Tibial artery (tissue), 4 donors: ENCODE measurements at regions not wholly inside any gene's neighbourhood (a gene's known extent, or its start where the extent isn't known, plus 50 kb on each side); places are given as distances from the start of the nearest gene placed in this dataset.

Experiments
- DNase-seq, 2 donors: peaks; one replicate each; pipeline ENCODE4 v3.0.0-alpha.2; 2019
- H3K27ac ChIP-seq, 2 donors: fragments of 200-600 bp; sonication (generic) in 1 of 2; 1 replicate in 1 of 2; 2 replicates in 1 of 2; pipeline ENCODE4 v1.5.1; 2018 to 2019; ENCODE audit warnings: mild to moderate bottlenecking in 1 of 2
- H3K27me3 ChIP-seq, 2 donors: fragments of 200-600 bp; sonication (generic) in 1 of 2; one replicate each; pipeline versions ENCODE4 v1.5.1 to v1.6.0; 2016 to 2019
- H3K36me3 ChIP-seq, 3 donors: fragments of 200-600 bp; sonication (generic) in 2 of 3; one replicate each; pipeline ENCODE4 v1.5.1; 2016 to 2019; ENCODE audit warnings: mild to moderate bottlenecking in 2 of 3
- H3K4me1 ChIP-seq, 4 donors: fragments of 200-600 bp; sonication (generic) in 2 of 4; 1 replicate in 3 of 4; 2 replicates in 1 of 4; pipeline ENCODE4 v1.5.1; 2016 to 2019
- H3K4me3 ChIP-seq, 2 donors: fragments of 200-600 bp; sonication (generic) in 1 of 2; 1 replicate in 1 of 2; 2 replicates in 1 of 2; pipeline ENCODE4 v1.5.1; 2018 to 2019; ENCODE audit warnings: mild to moderate bottlenecking in 2 of 2
- H3K9me3 ChIP-seq, 3 donors: fragments of 200-600 bp; sonication (generic) in 1 of 3; one replicate each; pipeline ENCODE4 v1.5.1; 2016 to 2019
- CTCF ChIP-seq, 2 experiments: fragments of 200-600 bp in 1 of 2; fragments of 450-650 bp in 1 of 2; IDR thresholded peaks; one replicate each; pipeline ENCODE4 v1.5.1; 2017 to 2019; ENCODE audit warnings: antibody characterized with exemption in 2 of 2, mild to moderate bottlenecking in 1 of 2, moderate library complexity in 1 of 2
- intact Hi-C: fragments of 100-400 bp; cut with DNase I; formaldehyde crosslinking; loops from one replicate; pipeline ENCODE4 v1.15.0; 2023; ENCODE audit warnings: low total_unique reads

- no peak for DNase-seq
- intact Hi-C loops: no loop called here
- Histone ChIP-seq H3K4me3 (no peak overlapping the region), H3K4me1 (no peaks in the 10 kb centered on the region), H3K27ac (no peak overlapping the region), H3K9me3 (no peaks in the 10 kb centered on the region), H3K27me3 (no peaks in the 10 kb centered on the region), H3K36me3 (no peaks in the 10 kb centered on the region)
- TF ChIP-seq CTCF (IDR thresholded peaks at IDR 0.05): no peak
Measured at GRCh38 chr7:88387368-88387767, 80.7 kb upstream of the STEAP4 start.

- Histone ChIP-seq H3K9me3 (no peaks in the 10 kb centered on the region), H3K27me3 (no peaks in the 10 kb centered on the region), H3K27ac (no peak overlapping the region), H3K4me3 (no peak overlapping the region), H3K36me3 (no peaks in the 10 kb centered on the region), H3K4me1 (no peaks in the 10 kb centered on the region)
- no peak for TF ChIP-seq CTCF (IDR thresholded peaks at IDR 0.05)
- no peak for DNase-seq
- intact Hi-C loops: no loop called here
Measured at GRCh38 chr7:88386665-88387156, 80.0 kb upstream of the STEAP4 start.

- Histone ChIP-seq H3K27ac (no peak overlapping the region), H3K27me3 (no peaks in the 10 kb centered on the region), H3K36me3 (no peaks in the 10 kb centered on the region), H3K9me3 (no peaks in the 10 kb centered on the region), H3K4me3 (no peak overlapping the region), H3K4me1 (no peaks in the 10 kb centered on the region)
- no peak for TF ChIP-seq CTCF (IDR thresholded peaks at IDR 0.05)
- intact Hi-C loops: no loop called here
- no peak for DNase-seq
Measured at GRCh38 chr7:88377434-88377833, 70.7 kb upstream of the STEAP4 start.

GRCh38 chr7:88368686-88369085, 62.0 kb upstream of the STEAP4 start:
- Histone ChIP-seq H3K27ac (no peak overlapping the region), H3K4me3 (no peak overlapping the region), H3K36me3 (no peaks in the 10 kb centered on the region), H3K4me1 (no peaks in the 10 kb centered on the region), H3K9me3 (no peaks in the 10 kb centered on the region), H3K27me3 (no peaks in the 10 kb centered on the region)
- no peak for DNase-seq
- intact Hi-C loops: no loop called here
- TF ChIP-seq CTCF (IDR thresholded peaks at IDR 0.05): no peak

GRCh38 chr7:88366845-88367244, 60.2 kb upstream of the STEAP4 start:
- no peak overlapping the region for H3K27ac ChIP-seq
- no peak for DNase-seq
- H3K36me3 ChIP-seq: no peaks in the 10 kb centered on the region
- intact Hi-C loops: no loop called here
- no peaks in the 10 kb centered on the region for H3K4me1 ChIP-seq
- no peaks in the 10 kb centered on the region for H3K27me3 ChIP-seq
- no peak overlapping the region for H3K4me3 ChIP-seq
- no peaks in the 10 kb centered on the region for H3K9me3 ChIP-seq
- TF ChIP-seq CTCF (IDR thresholded peaks at IDR 0.05): no peak

- Histone ChIP-seq H3K4me3 (no peak overlapping the region), H3K27me3 (no peaks in the 10 kb centered on the region), H3K27ac (no peak overlapping the region), H3K4me1 (no peaks in the 10 kb centered on the region), H3K36me3 (no peaks in the 10 kb centered on the region), H3K9me3 (no peaks in the 10 kb centered on the region)
- intact Hi-C loops: no loop called here
- TF ChIP-seq CTCF (IDR thresholded peaks at IDR 0.05): no peak
- no peak for DNase-seq
Measured at GRCh38 chr7:88363869-88364268, 57.2 kb upstream of the STEAP4 start.
